Activated CD8-positive, alpha-beta T cell treated with anti-CD3 and anti-CD28 coated beads, Interleukin-2, amount 10 ng/mL, durations not matched to agents 7 days and 5 days (primary cell): ENCODE measurements at regions not wholly inside any gene's neighbourhood (a gene's known extent, or its start where the extent isn't known, plus 50 kb on each side); places are given as distances from the start of the nearest gene placed in this dataset.

Experiments
- ATAC-seq: fragments of 150-1000 bp; cut with Tn5 transposase; one replicate; pipeline ENCODE4 v1.10.0; 2021; ENCODE audit warnings: moderate library complexity
- CTCF ChIA-PET: fragments of 350-600 bp; sonication (Branson Sonifier 250); formaldehyde crosslinking; loops from one replicate; lab custom pipeline; 2021; ENCODE audit warnings: antibody characterized with exemption; lab: Charles Lee
- POLR2A ChIA-PET: fragments of 350-600 bp; sonication (Branson Sonifier 250); formaldehyde crosslinking; loops from one replicate; lab custom pipeline; 2021; ENCODE audit warnings: antibody characterized with exemption; lab: Charles Lee
- DNase-seq: peaks from one replicate; pipeline ENCODE4 v3.0.0-alpha.2; 2020
- H3K27ac Mint-ChIP-seq: one replicate; pipeline ENCODE4 v1.8.0; 2021; ENCODE audit warnings: mild to moderate bottlenecking, mixed read lengths
- H3K27me3 Mint-ChIP-seq: one replicate; pipeline ENCODE4 v1.8.0; 2021; ENCODE audit warnings: low read depth, mixed read lengths
- H3K36me3 Mint-ChIP-seq: one replicate; pipeline ENCODE4 v1.8.0; 2021; ENCODE audit warnings: low read depth, mixed read lengths
- H3K4me1 Mint-ChIP-seq: one replicate; pipeline ENCODE4 v1.8.0; 2021; ENCODE audit warnings: low read depth, mixed read lengths
- H3K4me3 Mint-ChIP-seq: one replicate; pipeline ENCODE4 v1.8.0; 2021; ENCODE audit warnings: mild to moderate bottlenecking, mixed read lengths
- H3K9me3 Mint-ChIP-seq: one replicate; pipeline ENCODE4 v1.8.0; 2022; ENCODE audit warnings: mixed read lengths; ENCODE audit not compliant: insufficient read depth

- ChIA-PET CTCF (no interaction called here), POLR2A (no interaction called here)
- no peak overlapping the region for H3K4me3 Mint-ChIP-seq
- no peaks in the 10 kb centered on the region for H3K4me1 Mint-ChIP-seq
- no peaks in the 10 kb centered on the region for H3K9me3 Mint-ChIP-seq
- H3K27ac Mint-ChIP-seq = no peak overlapping the region
- no peaks in the 10 kb centered on the region for H3K36me3 Mint-ChIP-seq
- H3K27me3 Mint-ChIP-seq = no peaks in the 10 kb centered on the region
- no peak for ATAC-seq
- no peak for DNase-seq
Observed at GRCh38 chr9:79221084-79221483, 350.7 kb upstream of the TLE4 start.

- Mint-ChIP-seq H3K36me3 (no peaks in the 10 kb centered on the region), H3K4me3 (no peak overlapping the region), H3K27me3 (no peaks in the 10 kb centered on the region), H3K9me3 (no peaks in the 10 kb centered on the region), H3K4me1 (no peaks in the 10 kb centered on the region), H3K27ac (no peak overlapping the region)
- ChIA-PET POLR2A (no interaction called here), CTCF (no interaction called here)
- ATAC-seq (no peak), DNase-seq (no peak)
Observed at GRCh38 chr9:79222483-79222882, 349.3 kb upstream of the TLE4 start.

GRCh38 chr9:79224672-79225433 lies 346.9 kb upstream of the TLE4 start:
- H3K9me3 Mint-ChIP-seq = no peaks in the 10 kb centered on the region
- H3K27me3 Mint-ChIP-seq = no peaks in the 10 kb centered on the region
- CTCF ChIA-PET = no interaction called here
- POLR2A ChIA-PET = no interaction called here
- no peaks in the 10 kb centered on the region for H3K4me1 Mint-ChIP-seq
- H3K4me3 Mint-ChIP-seq = no peak overlapping the region
- no peak overlapping the region for H3K27ac Mint-ChIP-seq
- no peak for DNase-seq
- no peaks in the 10 kb centered on the region for H3K36me3 Mint-ChIP-seq
- ATAC-seq = no peak

GRCh38 chr9:79233542-79233941 lies 338.2 kb upstream of the TLE4 start:
- CTCF ChIA-PET = no interaction called here
- ATAC-seq (no peak), DNase-seq (no peak)
- H3K27ac Mint-ChIP-seq = no peak overlapping the region
- H3K4me3 Mint-ChIP-seq = no peak overlapping the region
- POLR2A ChIA-PET = no interaction called here
- H3K27me3 Mint-ChIP-seq = no peaks in the 10 kb centered on the region
- H3K9me3 Mint-ChIP-seq = no peaks in the 10 kb centered on the region
- no peaks in the 10 kb centered on the region for H3K36me3 Mint-ChIP-seq
- no peaks in the 10 kb centered on the region for H3K4me1 Mint-ChIP-seq

- Mint-ChIP-seq H3K4me1 (no peaks in the 10 kb centered on the region), H3K4me3 (no peak overlapping the region), H3K36me3 (no peaks in the 10 kb centered on the region), H3K27me3 (no peaks in the 10 kb centered on the region), H3K9me3 (no peaks in the 10 kb centered on the region), H3K27ac (no peak overlapping the region)
- ATAC-seq = no peak
- no peak for DNase-seq
- ChIA-PET POLR2A (no interaction called here), CTCF (no interaction called here)
Observed at GRCh38 chr9:79236466-79236865, 335.3 kb upstream of the TLE4 start.

GRCh38 chr9:79237861-79238260 lies 333.9 kb upstream of the TLE4 start:
- no peaks in the 10 kb centered on the region for H3K4me1 Mint-ChIP-seq
- ChIA-PET POLR2A (no interaction called here), CTCF (no interaction called here)
- no peak overlapping the region for H3K27ac Mint-ChIP-seq
- ATAC-seq = no peak
- DNase-seq = no peak
- H3K27me3 Mint-ChIP-seq = no peaks in the 10 kb centered on the region
- no peak overlapping the region for H3K4me3 Mint-ChIP-seq
- H3K9me3 Mint-ChIP-seq = no peaks in the 10 kb centered on the region
- H3K36me3 Mint-ChIP-seq = no peaks in the 10 kb centered on the region

- no peaks in the 10 kb centered on the region for H3K27me3 Mint-ChIP-seq
- H3K4me1 Mint-ChIP-seq = no peaks in the 10 kb centered on the region
- H3K9me3 Mint-ChIP-seq = no peaks in the 10 kb centered on the region
- H3K4me3 Mint-ChIP-seq = no peak overlapping the region
- no peaks in the 10 kb centered on the region for H3K36me3 Mint-ChIP-seq
- no peak overlapping the region for H3K27ac Mint-ChIP-seq
- ATAC-seq (no peak), DNase-seq (no peak)
- ChIA-PET POLR2A (no interaction called here), CTCF (no interaction called here)
Observed at GRCh38 chr9:79240774-79241173, 331.0 kb upstream of the TLE4 start.

GRCh38 chr9:79242489-79242888 lies 329.3 kb upstream of the TLE4 start:
- no peak for DNase-seq
- no peak for ATAC-seq
- ChIA-PET POLR2A (no interaction called here), CTCF (no interaction called here)
- Mint-ChIP-seq H3K4me1 (no peaks in the 10 kb centered on the region), H3K36me3 (no peaks in the 10 kb centered on the region), H3K9me3 (no peaks in the 10 kb centered on the region), H3K27ac (no peak overlapping the region), H3K4me3 (no peak overlapping the region), H3K27me3 (no peaks in the 10 kb centered on the region)

- CTCF ChIA-PET = no interaction called here
- Mint-ChIP-seq H3K4me3 (no peak overlapping the region), H3K27ac (no peak overlapping the region), H3K36me3 (no peaks in the 10 kb centered on the region), H3K9me3 (no peaks in the 10 kb centered on the region), H3K4me1 (no peaks in the 10 kb centered on the region), H3K27me3 (no peaks in the 10 kb centered on the region)
- DNase-seq = no peak
- ATAC-seq = no peak
- POLR2A ChIA-PET = no interaction called here
Observed at GRCh38 chr9:79246170-79246569, 325.6 kb upstream of the TLE4 start.

- ATAC-seq (no peak), DNase-seq (no peak)
- no peaks in the 10 kb centered on the region for H3K9me3 Mint-ChIP-seq
- no peaks in the 10 kb centered on the region for H3K27me3 Mint-ChIP-seq
- no peak overlapping the region for H3K4me3 Mint-ChIP-seq
- no peaks in the 10 kb centered on the region for H3K4me1 Mint-ChIP-seq
- ChIA-PET CTCF (no interaction called here), POLR2A (interaction anchor here (0.6 kb wide), 1 partner anchor 805 kb away, joined by 3 read pairs; no protein-coding TSS in a partner anchor)
- H3K36me3 Mint-ChIP-seq = no peaks in the 10 kb centered on the region
- H3K27ac Mint-ChIP-seq = no peak overlapping the region
Observed at GRCh38 chr9:79247021-79247420, 324.7 kb upstream of the TLE4 start.

GRCh38 chr9:79250806-79251205 lies 321.0 kb upstream of the TLE4 start:
- POLR2A ChIA-PET = no interaction called here
- CTCF ChIA-PET = no interaction called here
- no peaks in the 10 kb centered on the region for H3K36me3 Mint-ChIP-seq
- no peak overlapping the region for H3K4me3 Mint-ChIP-seq
- no peaks in the 10 kb centered on the region for H3K27me3 Mint-ChIP-seq
- H3K9me3 Mint-ChIP-seq = no peaks in the 10 kb centered on the region
- no peak for ATAC-seq
- DNase-seq = no peak
- no peaks in the 10 kb centered on the region for H3K4me1 Mint-ChIP-seq
- H3K27ac Mint-ChIP-seq = no peak overlapping the region

- H3K36me3 Mint-ChIP-seq = no peaks in the 10 kb centered on the region
- CTCF ChIA-PET = no interaction called here
Observed at GRCh38 chr9:79254900-79255650, 316.7 kb upstream of the TLE4 start.

More at GRCh38 chr9:79254900-79255650, 316.7 kb upstream of the TLE4 start:
- DNase-seq (no peak), ATAC-seq (no peak)
- Mint-ChIP-seq H3K4me1 (no peaks in the 10 kb centered on the region), H3K9me3 (no peaks in the 10 kb centered on the region), H3K27me3 (peaks cover 3% of the 10 kb centered on the region), H3K27ac (no peak overlapping the region), H3K4me3 (no peak overlapping the region)
- POLR2A ChIA-PET = no interaction called here
